ENCODE measurements at regions not wholly inside any gene's neighbourhood (a gene's known extent, or its start where the extent isn't known, plus 50 kb on each side); places are given as distances from the start of the nearest gene placed in this dataset.

- DNase-seq = no peak
- intact Hi-C loops (cut with DNase I) = no loop called here
- no peak for TF ChIP-seq POLR2A (IDR thresholded peaks at IDR 0.05)
- TF ChIP-seq, protein P1, sequence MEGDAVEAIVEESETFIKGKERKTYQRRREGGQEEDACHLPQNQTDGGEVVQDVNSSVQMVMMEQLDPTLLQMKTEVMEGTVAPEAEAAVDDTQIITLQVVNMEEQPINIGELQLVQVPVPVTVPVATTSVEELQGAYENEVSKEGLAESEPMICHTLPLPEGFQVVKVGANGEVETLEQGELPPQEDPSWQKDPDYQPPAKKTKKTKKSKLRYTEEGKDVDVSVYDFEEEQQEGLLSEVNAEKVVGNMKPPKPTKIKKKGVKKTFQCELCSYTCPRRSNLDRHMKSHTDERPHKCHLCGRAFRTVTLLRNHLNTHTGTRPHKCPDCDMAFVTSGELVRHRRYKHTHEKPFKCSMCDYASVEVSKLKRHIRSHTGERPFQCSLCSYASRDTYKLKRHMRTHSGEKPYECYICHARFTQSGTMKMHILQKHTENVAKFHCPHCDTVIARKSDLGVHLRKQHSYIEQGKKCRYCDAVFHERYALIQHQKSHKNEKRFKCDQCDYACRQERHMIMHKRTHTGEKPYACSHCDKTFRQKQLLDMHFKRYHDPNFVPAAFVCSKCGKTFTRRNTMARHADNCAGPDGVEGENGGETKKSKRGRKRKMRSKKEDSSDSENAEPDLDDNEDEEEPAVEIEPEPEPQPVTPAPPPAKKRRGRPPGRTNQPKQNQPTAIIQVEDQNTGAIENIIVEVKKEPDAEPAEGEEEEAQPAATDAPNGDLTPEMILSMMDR (IDR thresholded peaks at IDR 0.05) = no peak
- no peak overlapping the region for H3K4me3 ChIP-seq
- H3K27ac ChIP-seq = no peak overlapping the region
- H3K4me1 ChIP-seq = no peaks in the 10 kb centered on the region
- H3K9me3 ChIP-seq = no peaks in the 10 kb centered on the region
- 62 to 74% methylated on average over 2 of the region's 2 CpGs for WGBS, 2 donors
- no peaks in the 10 kb centered on the region for H3K36me3 ChIP-seq
- H3K27me3 ChIP-seq = peaks cover 0 to 13% (median 0%) of the 10 kb centered on the region in 4 donors
Observed at GRCh38 chr18:59839246-59839645, 60.5 kb upstream of the PMAIP1 start.

GRCh38 chr18:59837586-59837985 lies 62.2 kb upstream of the PMAIP1 start:
- no peak overlapping the region for H3K4me3 ChIP-seq
- H3K9me3 ChIP-seq = no peaks in the 10 kb centered on the region
- no peak overlapping the region for H3K27ac ChIP-seq
- TF ChIP-seq, protein P1 (IDR thresholded peaks at IDR 0.05) = peak; percentile 79 to 91 (median 88)
- no peak for TF ChIP-seq POLR2A (IDR thresholded peaks at IDR 0.05)
- WGBS, 2 donors = 13 to 19% methylated on average over 6 to 7 of the region's 7 CpGs
- H3K4me1 ChIP-seq = no peaks in the 10 kb centered on the region
- H3K36me3 ChIP-seq = no peaks in the 10 kb centered on the region
- intact Hi-C loops (cut with DNase I) = no loop called here
- peaks cover 0 to 13% (median 0%) of the 10 kb centered on the region in 4 donors for H3K27me3 ChIP-seq
- peak; percentile 3 for DNase-seq

DNA sequence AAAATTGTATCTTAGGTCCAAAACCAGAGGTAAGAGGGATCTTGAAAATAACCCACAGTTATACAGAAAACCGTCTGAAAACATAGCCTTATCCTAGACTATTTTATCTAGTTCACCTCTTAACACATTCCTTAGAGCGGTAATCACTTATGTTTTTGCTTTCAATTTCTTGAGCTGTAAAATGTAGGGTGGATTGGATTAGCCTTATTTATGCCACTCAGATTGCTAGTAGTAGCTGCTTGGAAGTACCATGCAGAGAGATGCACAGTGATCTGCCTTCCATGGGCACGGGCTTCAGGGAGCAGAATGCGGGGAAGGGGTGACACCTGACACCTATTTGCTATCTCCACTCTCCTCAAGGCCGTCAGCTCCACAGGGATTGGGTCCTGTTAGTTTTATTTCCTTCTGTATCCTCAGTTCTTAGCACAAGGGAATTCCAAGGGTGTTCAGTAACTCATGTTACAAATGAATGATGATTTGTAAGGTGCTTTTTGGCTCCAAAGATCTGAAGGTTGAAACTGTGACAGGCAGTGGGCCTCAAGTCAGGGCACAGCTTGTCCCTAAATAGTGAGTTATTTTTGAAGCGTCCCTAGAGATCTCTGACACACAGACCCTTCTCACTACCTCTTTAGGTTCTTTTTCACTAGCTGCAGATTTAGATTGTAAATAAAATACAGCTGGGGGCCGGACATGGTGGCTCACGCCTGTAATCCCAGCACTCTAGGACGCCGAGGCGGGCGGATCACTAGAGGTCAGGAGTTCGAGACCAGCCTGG lies 64.0 kb upstream of the PMAIP1 start:
- WGBS, 2 donors = 79 to 84% methylated on average over 10 to 12 of the region's 13 CpGs
- Histone ChIP-seq H3K4me3 (no peak overlapping the region), H3K27ac (no peak overlapping the region), H3K36me3 (no peaks in the 10 kb centered on the region), H3K4me1 (no peaks in the 10 kb centered on the region), H3K9me3 (no peaks in the 10 kb centered on the region), H3K27me3 (peaks cover 0 to 13% (median 0%) of the 10 kb centered on the region in 4 donors)
- intact Hi-C loops (cut with DNase I) = no loop called here
- no peak for DNase-seq
- no peak for TF ChIP-seq POLR2A (IDR thresholded peaks at IDR 0.05)
- TF ChIP-seq, protein P1 (IDR thresholded peaks at IDR 0.05) = no peak

- TF ChIP-seq, protein P1 (IDR thresholded peaks at IDR 0.05) = no peak
- no peak for TF ChIP-seq POLR2A (IDR thresholded peaks at IDR 0.05)
- DNase-seq = no peak
- intact Hi-C loops (cut with DNase I) = no loop called here
- Histone ChIP-seq H3K9me3 (no peaks in the 10 kb centered on the region), H3K27me3 (peaks cover 0 to 13% (median 0%) of the 10 kb centered on the region in 4 donors), H3K4me3 (no peak overlapping the region), H3K36me3 (no peaks in the 10 kb centered on the region), H3K4me1 (no peaks in the 10 kb centered on the region), H3K27ac (no peak overlapping the region)
- 74 to 78% methylated on average over 3 of the region's 3 CpGs for WGBS, 2 donors
Observed at GRCh38 chr18:59834267-59834666, 65.5 kb upstream of the PMAIP1 start.

- H3K27ac ChIP-seq = no peak overlapping the region
- no peak for TF ChIP-seq POLR2A (IDR thresholded peaks at IDR 0.05)
- TF ChIP-seq, protein P1 (IDR thresholded peaks at IDR 0.05) = no peak
- no peak for DNase-seq
- no peaks in the 10 kb centered on the region for H3K4me1 ChIP-seq
- WGBS, 2 donors = 42 to 54% methylated on average over 3 of the region's 3 CpGs
- no peaks in the 10 kb centered on the region for H3K9me3 ChIP-seq
- no peak overlapping the region for H3K4me3 ChIP-seq
- peaks cover 0 to 13% (median 0%) of the 10 kb centered on the region in 4 donors for H3K27me3 ChIP-seq
- intact Hi-C loops (cut with DNase I) = no loop called here
- no peaks in the 10 kb centered on the region for H3K36me3 ChIP-seq
Observed at GRCh38 chr18:59833785-59834184, 66.0 kb upstream of the PMAIP1 start.
